GM12878 (cell line): ENCODE measurements at regions not wholly inside any gene's neighbourhood (a gene's known extent, or its start where the extent isn't known, plus 50 kb on each side); places are given as distances from the start of the nearest gene placed in this dataset.

Source experiments
- ATAC-seq: fragments of 200-7000 bp; cut with Tn5 transposase; 3 replicates; pipeline ENCODE4 v1.9.1; 2020; ENCODE audit warnings: mild to moderate bottlenecking, moderate library complexity
- BruUV-seq: library from RNA; stranded (reverse); fragments of 400-500 nt; replicated peaks from 2 replicates; lab custom pipeline; 2021; lab: Mats Ljungman, UMichigan
- CTCF ChIA-PET: fragments of 300-600 bp; sonication (Branson Sonifier 250); formaldehyde crosslinking; extraction: SDS; loops from one replicate; lab custom pipeline; 2021; ENCODE audit warnings: inconsistent platforms; lab: Yijun Ruan, JAX
- POLR2A ChIA-PET: fragments of 350-600 bp; formaldehyde crosslinking; extraction: SDS; loops from one replicate; lab custom pipeline; 2021; ENCODE audit warnings: inconsistent platforms; lab: Charles Lee
- RAD21 ChIA-PET: fragments of 300-600 bp; sonication (Branson Sonifier 250); formaldehyde crosslinking; loops from one replicate; lab custom pipeline; 2023; ENCODE audit warnings: antibody characterized with exemption; ENCODE audit not compliant: unreplicated experiment; lab: Charles Lee
- SMC1A ChIA-PET: fragments of 300-600 bp; sonication (Branson Sonifier 250); formaldehyde crosslinking; loops from one replicate; lab custom pipeline; 2023; ENCODE audit not compliant: unreplicated experiment, uncharacterized antibody; lab: Charles Lee
- DNase-seq: peaks from one replicate; pipeline ENCODE4 v3.0.0-alpha.2; 2011; ENCODE audit warnings: low read depth, low spot score
- FAIRE-seq: peaks from 3 replicates; lab custom pipeline; 2011; peaks lifted over from hg19 to GRCh38; lab: Jason Lieb, UNC
- H2AFZ ChIP-seq: 2 replicates; pipeline ENCODE4 v1.6.0; 2011; ENCODE audit warnings: low read depth, low read length, control low read depth; ENCODE audit not compliant: control insufficient read depth
- H3K27ac ChIP-seq: 2 replicates; pipeline ENCODE4 v1.5.1; 2011; ENCODE audit warnings: control low read depth; ENCODE audit not compliant: control insufficient read depth, insufficient read depth
- H3K27me3 ChIP-seq, 2 experiments: replicated peaks in 1 of 2; 2 replicates each; pipeline versions ENCODE4 v1.6.0 to v1.6.1; 2011; ENCODE audit warnings: low read length in 1 of 2; ENCODE audit not compliant: control insufficient read depth in 2 of 2, insufficient read depth in 2 of 2
- H3K36me3 ChIP-seq, 2 experiments: 2 replicates each; pipeline ENCODE4 v1.5.1; 2011; ENCODE audit warnings: low read length in 1 of 2; ENCODE audit not compliant: control insufficient read depth in 2 of 2, insufficient read depth in 2 of 2
- H3K4me1 ChIP-seq: 2 replicates; pipeline ENCODE4 v1.6.1; 2011; ENCODE audit warnings: mild to moderate bottlenecking, low read length, moderate library complexity, mixed read lengths; ENCODE audit not compliant: control insufficient read depth, insufficient read depth
- H3K4me2 ChIP-seq: 2 replicates; pipeline ENCODE4 v1.6.0; 2011; ENCODE audit warnings: control low read depth; ENCODE audit not compliant: control insufficient read depth, insufficient read depth
- H3K4me3 ChIP-seq: fragments of 200-600 bp; sonication (generic); 2 replicates; pipeline ENCODE4 v1.5.1; 2016
- H3K79me2 ChIP-seq: 2 replicates; pipeline ENCODE4 v1.6.0; 2011; ENCODE audit warnings: low read length; ENCODE audit not compliant: control insufficient read depth, insufficient read depth
- H3K9ac ChIP-seq: 2 replicates; pipeline ENCODE4 v1.8.0; 2011; ENCODE audit warnings: low read length, control low read depth, mixed read lengths; ENCODE audit not compliant: control insufficient read depth, insufficient read depth
- H3K9me3 ChIP-seq: replicated peaks from 3 replicates; pipeline ENCODE4 v1.5.1; 2011; ENCODE audit warnings: mild to moderate bottlenecking, low read length; ENCODE audit not compliant: control insufficient read depth, insufficient read depth
- H4K20me1 ChIP-seq: 2 replicates; pipeline ENCODE4 v1.6.0; 2011; ENCODE audit not compliant: control insufficient read depth, insufficient read depth
- ATF7 ChIP-seq: fragments of 450-650 bp; IDR thresholded peaks from 2 replicates; pipeline ENCODE4 v1.6.1; 2016; ENCODE audit warnings: low read depth, mild to moderate bottlenecking
- CBX3 ChIP-seq: fragments of 200-600 bp; sonication (generic); IDR thresholded peaks from 2 replicates; pipeline ENCODE4 v1.6.1; 2016; ENCODE audit warnings: low read depth, borderline replicate concordance
- DPF2 ChIP-seq: fragments of 450-650 bp; IDR thresholded peaks from 2 replicates; pipeline ENCODE4 v1.6.1; 2017; ENCODE audit warnings: mild to moderate bottlenecking
- HDGF ChIP-seq: fragments of 450-650 bp; IDR thresholded peaks from 2 replicates; pipeline ENCODE4 v1.6.1; 2016; ENCODE audit warnings: antibody characterized with exemption
- WGBS: methylation state at CpG from one replicate; pipeline ENCODE4 v1.1.6; 2016; ENCODE audit warnings: low lambda C conversion rate; ENCODE audit not compliant: insufficient replicate concordance, insufficient coverage; ENCODE audit errors: missing lambda C conversion rate; 5-methylcytosine and 5-hydroxymethylcytosine counted together
- in situ Hi-C: fragments of 300-500 bp; cut with MboI; formaldehyde crosslinking; loops from 9 replicates; pipeline ENCODE4 v1.14.3; 2018; ENCODE audit warnings: mixed read lengths
- intact Hi-C: fragments of 100-400 bp; cut with micrococcal nuclease; formaldehyde crosslinking; loops from one replicate; pipeline ENCODE4 v1.14.2; 2022; ENCODE audit not compliant: unreplicated experiment

GRCh38 chr5:160504906-160505305, 83.3 kb downstream of the PTTG1 start:
- ChIA-PET CTCF (interaction anchor here (4.0 to 10.1 kb wide), 2 partner anchors 11 to 64 kb away, joined by 29 to 235 read pairs; no protein-coding TSS in a partner anchor), RAD21 (interaction anchor here (1.7 to 7.4 kb wide), 2 partner anchors 30 to 65 kb away, joined by 7 to 162 read pairs; no protein-coding TSS in a partner anchor), SMC1A (interaction anchor here (1.3 to 6.4 kb wide), 3 partner anchors 24 to 64 kb away, joined by 4 to 205 read pairs (median 25); no protein-coding TSS in a partner anchor), POLR2A (interaction anchor here (1.0 to 3.8 kb wide), 2 partner anchors 28 to 37 kb away, joined by 3 to 15 read pairs; no protein-coding TSS in a partner anchor)
- Histone ChIP-seq H3K9me3 (no peaks in the 10 kb centered on the region), H3K4me1 (peaks cover 22% of the 10 kb centered on the region; the same call in 1 of the 2 replicates), H3K4me3 (no peak overlapping the region), H4K20me1 (no peaks in the 10 kb centered on the region), H3K4me2 (no peak overlapping the region), H3K36me3 (no peaks in the 10 kb centered on the region), H3K27me3 (no peaks in the 10 kb centered on the region), H2AFZ (no peak overlapping the region), H3K79me2 (peaks cover 4% of the 10 kb centered on the region), H3K9ac (no peak overlapping the region), H3K27ac (no peak overlapping the region; the same call in 1 of the 2 replicates)
- in situ Hi-C loops (no loop called here), intact Hi-C loops (loop anchor here (5.0 to 10.0 kb wide), 5 partner anchors 140 to 1172 kb away; partner anchors contain the start of gene GABRB2)
- WGBS: 50% methylated on average over 2 of the region's 2 CpGs
- FAIRE-seq (no peak), ATAC-seq (no peak), DNase-seq (no peak)
- no TSS peak for BruUV-seq
- TF ChIP-seq DPF2 (no peak), ATF7 (peak; percentile 19; the same call in 1 of the 2 replicates), HDGF (peak; percentile 60; the same call in 1 of the 2 replicates), CBX3 (no peak)
